ENCODE measurements at regions not wholly inside any gene's neighbourhood (a gene's known extent, or its start where the extent isn't known, plus 50 kb on each side); places are given as distances from the start of the nearest gene placed in this dataset.

DNA sequence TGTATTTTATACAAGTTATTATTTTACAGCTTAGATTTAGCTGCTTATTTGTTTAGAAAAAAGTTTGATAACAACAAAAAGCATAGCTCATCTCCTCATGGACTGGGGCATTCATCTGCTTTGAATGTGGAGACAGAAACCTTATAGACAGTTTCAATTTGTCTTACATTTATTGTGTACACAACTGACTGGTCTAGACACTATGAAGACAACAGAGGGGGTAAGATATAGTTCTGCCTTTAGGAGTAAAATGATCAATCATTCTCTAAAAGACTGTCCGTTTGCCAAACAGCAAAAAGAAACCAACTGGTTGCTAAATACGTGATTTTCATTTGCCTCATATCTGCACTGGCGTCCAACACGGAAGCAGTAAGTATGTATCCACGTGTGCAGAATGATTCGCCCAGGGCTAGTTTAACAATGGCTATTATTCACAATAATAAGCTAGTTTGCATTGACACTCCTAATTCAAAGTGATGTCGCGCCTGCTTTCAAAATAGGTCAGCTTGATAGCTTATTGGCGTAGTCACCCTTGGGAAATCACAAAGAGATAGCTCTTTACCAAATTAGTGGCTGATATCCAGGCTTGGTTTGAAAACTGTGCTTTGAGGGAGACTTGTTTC, 153.6 kb downstream of the BMP2 start:
- Histone ChIP-seq H3K36me3 (ENCODE audit: control insufficient read depth, low read depth, low read length) (no peaks in the 10 kb centered on the region), H3K9me3 (ENCODE audit: control insufficient read depth, low read depth, low read length) (no peaks in the 10 kb centered on the region), H3K27me3 (ENCODE audit: control insufficient read depth, insufficient read depth, low read length) (no peaks in the 10 kb centered on the region), H3K4me1 (ENCODE audit: control insufficient read depth, low read depth, low read length) (no peaks in the 10 kb centered on the region), H3K27ac (ENCODE audit: low read length) (no peak overlapping the region), H3K4me3 (ENCODE audit: low read length) (no peak overlapping the region), H3K9ac (ENCODE audit: low read length) (no peak overlapping the region)

DNA sequence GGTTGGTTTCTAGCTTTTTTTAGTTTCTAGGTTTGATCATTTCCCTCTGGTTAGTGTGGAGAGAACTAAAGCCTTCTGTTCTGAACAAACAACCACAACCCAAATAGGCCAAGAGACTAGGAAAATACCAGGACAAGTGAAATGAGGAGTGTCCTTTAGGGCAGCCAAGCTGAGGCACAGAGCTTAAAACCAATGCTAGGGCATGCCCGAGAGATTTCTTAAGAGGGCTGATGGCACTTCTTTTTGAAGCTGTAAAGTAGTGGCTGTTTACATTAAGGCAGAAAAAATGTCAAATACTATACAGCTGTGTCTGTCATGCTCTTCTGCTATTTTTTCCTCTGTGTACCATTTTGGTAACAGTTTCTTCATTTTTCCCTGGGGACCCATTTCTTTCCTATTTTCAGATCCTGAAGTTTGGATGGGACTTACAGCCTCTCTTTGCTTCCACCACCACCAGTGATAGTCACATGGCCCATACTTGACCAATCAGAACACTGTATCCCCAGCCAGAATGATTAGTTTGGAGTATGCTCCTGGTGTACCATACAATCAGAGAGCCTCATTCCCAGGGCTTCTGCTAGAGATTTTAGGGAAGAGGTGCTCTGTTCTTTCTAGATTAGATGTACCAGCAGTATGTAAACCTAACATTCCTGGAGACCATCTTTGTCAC, 154.4 kb downstream of the BMP2 start:
- Histone ChIP-seq H3K27me3 (ENCODE audit: control insufficient read depth, insufficient read depth, low read length) (no peaks in the 10 kb centered on the region), H3K4me3 (ENCODE audit: low read length) (no peak overlapping the region), H3K36me3 (ENCODE audit: control insufficient read depth, low read depth, low read length) (no peaks in the 10 kb centered on the region)

GRCh38 chr20:6924681-6925080, 157.2 kb downstream of the BMP2 start:
- Histone ChIP-seq H3K9me3 (ENCODE audit: control insufficient read depth, low read depth, low read length) (no peaks in the 10 kb centered on the region), H3K27ac (ENCODE audit: low read length) (no peak overlapping the region), H3K4me3 (ENCODE audit: low read length) (no peak overlapping the region), H3K9ac (ENCODE audit: low read length) (no peak overlapping the region), H3K4me1 (ENCODE audit: control insufficient read depth, low read depth, low read length) (no peaks in the 10 kb centered on the region), H3K27me3 (ENCODE audit: control insufficient read depth, insufficient read depth, low read length) (no peaks in the 10 kb centered on the region), H3K36me3 (ENCODE audit: control insufficient read depth, low read depth, low read length) (no peaks in the 10 kb centered on the region)

More for the DNA sequence above, 154.4 kb downstream of the BMP2 start:
- Histone ChIP-seq H3K4me1 (ENCODE audit: control insufficient read depth, low read depth, low read length) (no peaks in the 10 kb centered on the region), H3K9me3 (ENCODE audit: control insufficient read depth, low read depth, low read length) (no peaks in the 10 kb centered on the region), H3K27ac (ENCODE audit: low read length) (no peak overlapping the region), H3K9ac (ENCODE audit: low read length) (no peak overlapping the region)

DNA sequence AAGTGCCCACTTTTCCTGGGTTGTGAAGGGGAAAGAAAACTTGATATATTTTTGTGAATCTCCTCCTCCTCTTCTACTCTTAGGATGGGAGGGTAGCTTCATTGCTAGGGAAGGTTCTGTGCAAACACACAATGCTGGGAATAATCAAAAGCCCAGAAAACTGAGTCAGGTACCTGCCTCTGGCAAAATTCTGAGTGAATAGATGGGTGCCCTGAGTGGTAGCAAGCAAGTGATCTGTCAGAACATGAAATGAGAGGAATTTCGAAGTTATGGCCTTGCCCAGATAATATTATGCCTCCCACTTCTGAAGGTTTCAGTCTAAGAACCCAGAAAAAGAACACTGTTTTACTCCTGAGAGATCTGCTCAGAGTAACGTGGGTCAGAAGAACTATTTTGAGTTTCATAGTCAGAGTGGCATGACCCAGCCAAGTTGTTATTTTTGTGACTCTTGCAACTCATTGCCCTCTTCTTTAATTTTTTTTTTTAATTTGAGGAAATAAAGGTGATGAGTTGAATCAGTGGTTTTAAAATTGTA, 158.3 kb downstream of the BMP2 start:
- H3K36me3 ChIP-seq (ENCODE audit: control insufficient read depth, low read depth, low read length) = no peaks in the 10 kb centered on the region
- no peaks in the 10 kb centered on the region for H3K27me3 ChIP-seq (ENCODE audit: control insufficient read depth, insufficient read depth, low read length)
- H3K9ac ChIP-seq (ENCODE audit: low read length) = no peak overlapping the region
- no peaks in the 10 kb centered on the region for H3K9me3 ChIP-seq (ENCODE audit: control insufficient read depth, low read depth, low read length)
- no peak overlapping the region for H3K27ac ChIP-seq (ENCODE audit: low read length)
- H3K4me3 ChIP-seq (ENCODE audit: low read length) = no peak overlapping the region
- no peaks in the 10 kb centered on the region for H3K4me1 ChIP-seq (ENCODE audit: control insufficient read depth, low read depth, low read length)

DNA sequence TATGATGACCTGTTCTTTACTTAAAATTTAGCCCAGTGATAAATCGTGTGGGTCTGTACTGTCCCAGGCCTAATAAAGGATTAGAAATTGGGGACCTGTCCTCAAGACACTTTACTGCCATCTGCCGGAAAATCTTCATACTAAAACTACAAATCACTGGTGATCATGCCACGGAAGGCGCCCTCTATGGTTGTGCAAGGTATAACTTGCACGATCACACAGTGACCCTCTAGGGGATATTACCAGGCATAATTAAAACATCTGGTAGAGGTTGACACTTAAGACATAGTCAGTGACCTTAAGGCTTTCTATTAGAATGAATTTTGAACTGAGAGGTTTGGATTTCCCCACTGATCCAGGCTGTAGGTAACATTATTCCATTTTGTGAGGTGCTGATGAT, 172.6 kb downstream of the BMP2 start:
- H3K4me3 ChIP-seq (ENCODE audit: low read length) = no peak overlapping the region
- no peak overlapping the region for H3K9ac ChIP-seq (ENCODE audit: low read length)
- no peaks in the 10 kb centered on the region for H3K4me1 ChIP-seq (ENCODE audit: control insufficient read depth, low read depth, low read length)
- H3K36me3 ChIP-seq (ENCODE audit: control insufficient read depth, low read depth, low read length) = no peaks in the 10 kb centered on the region
- no peaks in the 10 kb centered on the region for H3K27me3 ChIP-seq (ENCODE audit: control insufficient read depth, insufficient read depth, low read length)
- H3K27ac ChIP-seq (ENCODE audit: low read length) = no peak overlapping the region
- no peaks in the 10 kb centered on the region for H3K9me3 ChIP-seq (ENCODE audit: control insufficient read depth, low read depth, low read length)

- no peak overlapping the region for H3K9ac ChIP-seq (ENCODE audit: low read length)
- H3K36me3 ChIP-seq (ENCODE audit: control insufficient read depth, low read depth, low read length) = no peaks in the 10 kb centered on the region
- H3K4me1 ChIP-seq (ENCODE audit: control insufficient read depth, low read depth, low read length) = no peaks in the 10 kb centered on the region
- H3K27me3 ChIP-seq (ENCODE audit: control insufficient read depth, insufficient read depth, low read length) = no peaks in the 10 kb centered on the region
- H3K4me3 ChIP-seq (ENCODE audit: low read length) = no peak overlapping the region
- H3K27ac ChIP-seq (ENCODE audit: low read length) = no peak overlapping the region
- no peaks in the 10 kb centered on the region for H3K9me3 ChIP-seq (ENCODE audit: control insufficient read depth, low read depth, low read length)
Observed at GRCh38 chr20:6940876-6941275, 173.4 kb downstream of the BMP2 start.

- no peaks in the 10 kb centered on the region for H3K27me3 ChIP-seq (ENCODE audit: control insufficient read depth, insufficient read depth, low read length)
- no peak overlapping the region for H3K4me3 ChIP-seq (ENCODE audit: low read length)
- H3K4me1 ChIP-seq (ENCODE audit: control insufficient read depth, low read depth, low read length) = no peaks in the 10 kb centered on the region
- no peaks in the 10 kb centered on the region for H3K36me3 ChIP-seq (ENCODE audit: control insufficient read depth, low read depth, low read length)
- no peaks in the 10 kb centered on the region for H3K9me3 ChIP-seq (ENCODE audit: control insufficient read depth, low read depth, low read length)
- no peak overlapping the region for H3K9ac ChIP-seq (ENCODE audit: low read length)
- H3K27ac ChIP-seq (ENCODE audit: low read length) = no peak overlapping the region
Observed at GRCh38 chr20:6941571-6941970, 174.1 kb downstream of the BMP2 start.

DNA sequence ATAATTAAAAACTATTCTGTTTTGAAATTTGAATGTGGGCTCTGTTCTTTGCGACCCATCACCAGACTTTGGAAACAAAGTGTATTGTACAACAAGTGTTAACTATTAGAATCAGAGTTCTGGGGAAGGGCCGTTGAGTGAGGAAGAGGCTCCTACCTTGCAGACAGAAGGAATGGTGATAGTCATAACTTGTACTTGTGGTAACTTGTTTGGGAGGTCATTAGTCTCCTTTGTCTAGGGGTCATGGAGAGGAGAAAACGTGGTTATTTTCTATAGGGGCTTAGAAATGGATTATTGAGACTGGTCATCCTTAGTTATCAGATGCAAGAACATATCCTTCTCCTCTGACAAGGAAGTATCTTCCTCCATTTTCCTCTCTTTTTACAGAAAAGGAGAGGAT, 174.8 kb downstream of the BMP2 start:
- Histone ChIP-seq H3K4me3 (ENCODE audit: low read length) (no peak overlapping the region), H3K9ac (ENCODE audit: low read length) (no peak overlapping the region), H3K9me3 (ENCODE audit: control insufficient read depth, low read depth, low read length) (no peaks in the 10 kb centered on the region), H3K27me3 (ENCODE audit: control insufficient read depth, insufficient read depth, low read length) (no peaks in the 10 kb centered on the region), H3K4me1 (ENCODE audit: control insufficient read depth, low read depth, low read length) (no peaks in the 10 kb centered on the region), H3K36me3 (ENCODE audit: control insufficient read depth, low read depth, low read length) (no peaks in the 10 kb centered on the region), H3K27ac (ENCODE audit: low read length) (no peak overlapping the region)

- Histone ChIP-seq H3K9me3 (ENCODE audit: control insufficient read depth, low read depth, low read length) (no peaks in the 10 kb centered on the region), H3K4me1 (ENCODE audit: control insufficient read depth, low read depth, low read length) (no peaks in the 10 kb centered on the region), H3K36me3 (ENCODE audit: control insufficient read depth, low read depth, low read length) (no peaks in the 10 kb centered on the region), H3K9ac (ENCODE audit: low read length) (no peak overlapping the region), H3K4me3 (ENCODE audit: low read length) (no peak overlapping the region), H3K27me3 (ENCODE audit: control insufficient read depth, insufficient read depth, low read length) (no peaks in the 10 kb centered on the region), H3K27ac (ENCODE audit: low read length) (no peak overlapping the region)
Observed at GRCh38 chr20:6944292-6944691, 176.8 kb downstream of the BMP2 start.

- no peaks in the 10 kb centered on the region for H3K27me3 ChIP-seq (ENCODE audit: control insufficient read depth, insufficient read depth, low read length)
- no peak overlapping the region for H3K4me3 ChIP-seq (ENCODE audit: low read length)
- H3K27ac ChIP-seq (ENCODE audit: low read length) = no peak overlapping the region
- H3K4me1 ChIP-seq (ENCODE audit: control insufficient read depth, low read depth, low read length) = no peaks in the 10 kb centered on the region
- no peaks in the 10 kb centered on the region for H3K36me3 ChIP-seq (ENCODE audit: control insufficient read depth, low read depth, low read length)
- no peaks in the 10 kb centered on the region for H3K9me3 ChIP-seq (ENCODE audit: control insufficient read depth, low read depth, low read length)
- no peak overlapping the region for H3K9ac ChIP-seq (ENCODE audit: low read length)
Observed at GRCh38 chr20:6953611-6954010, 186.1 kb downstream of the BMP2 start.

GRCh38 chr20:6954219-6954618, 186.7 kb downstream of the BMP2 start:
- no peak overlapping the region for H3K4me3 ChIP-seq (ENCODE audit: low read length)
- no peaks in the 10 kb centered on the region for H3K4me1 ChIP-seq (ENCODE audit: control insufficient read depth, low read depth, low read length)
- no peaks in the 10 kb centered on the region for H3K27me3 ChIP-seq (ENCODE audit: control insufficient read depth, insufficient read depth, low read length)
- H3K27ac ChIP-seq (ENCODE audit: low read length) = no peak overlapping the region
- no peak overlapping the region for H3K9ac ChIP-seq (ENCODE audit: low read length)
- H3K36me3 ChIP-seq (ENCODE audit: control insufficient read depth, low read depth, low read length) = no peaks in the 10 kb centered on the region
- H3K9me3 ChIP-seq (ENCODE audit: control insufficient read depth, low read depth, low read length) = no peaks in the 10 kb centered on the region

- H3K36me3 ChIP-seq (ENCODE audit: control insufficient read depth, low read depth, low read length) = no peaks in the 10 kb centered on the region
- H3K27ac ChIP-seq (ENCODE audit: low read length) = no peak overlapping the region
- no peak overlapping the region for H3K4me3 ChIP-seq (ENCODE audit: low read length)
- no peaks in the 10 kb centered on the region for H3K27me3 ChIP-seq (ENCODE audit: control insufficient read depth, insufficient read depth, low read length)
- no peaks in the 10 kb centered on the region for H3K9me3 ChIP-seq (ENCODE audit: control insufficient read depth, low read depth, low read length)
- H3K9ac ChIP-seq (ENCODE audit: low read length) = no peak overlapping the region
- no peaks in the 10 kb centered on the region for H3K4me1 ChIP-seq (ENCODE audit: control insufficient read depth, low read depth, low read length)
Observed at GRCh38 chr20:6956056-6956455, 188.6 kb downstream of the BMP2 start.

All from iPS-18a (cell line).